HG02981 (cell line): ENCODE measurements at regions not wholly inside any gene's neighbourhood (a gene's known extent, or its start where the extent isn't known, plus 50 kb on each side); places are given as distances from the start of the nearest gene placed in this dataset.
A peak's percentile ranks its signal among the peaks of the same experiment; 100 is the strongest.
"Not testable (repeated sequence)": the region's sequence is repeated elsewhere in the genome, so short reads cannot be mapped to it uniquely, and the experiment has no call there.

ENCODE experiments used
- ATAC-seq: cut with Tn5 transposase; IDR thresholded peaks from one replicate; pipeline ENCODE4 v1.9.1; 2021; ENCODE audit warnings: mild to moderate bottlenecking, moderate library complexity; ENCODE audit not compliant: unreplicated experiment

DNA sequence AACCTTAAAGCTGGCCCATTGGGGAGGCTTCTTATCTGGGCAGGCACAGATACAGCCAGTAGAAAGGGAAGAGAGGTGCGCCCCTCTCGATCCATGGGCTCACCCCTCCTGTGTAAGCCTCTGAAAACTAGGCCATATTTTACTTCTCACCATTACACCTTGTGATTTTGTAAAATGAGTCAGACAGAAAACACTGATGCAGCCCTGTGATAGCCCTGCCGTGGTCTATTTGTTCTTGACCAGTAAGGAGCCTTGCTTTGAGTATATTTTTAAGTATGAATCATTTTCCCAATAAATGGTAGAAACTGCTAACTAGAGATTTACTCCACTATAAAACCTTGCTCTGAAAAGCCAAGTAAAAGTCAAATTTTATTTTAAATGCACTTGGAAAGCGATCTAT is 329.8 kb upstream of the MBL2 start:
- ATAC-seq = no peak

DNA sequence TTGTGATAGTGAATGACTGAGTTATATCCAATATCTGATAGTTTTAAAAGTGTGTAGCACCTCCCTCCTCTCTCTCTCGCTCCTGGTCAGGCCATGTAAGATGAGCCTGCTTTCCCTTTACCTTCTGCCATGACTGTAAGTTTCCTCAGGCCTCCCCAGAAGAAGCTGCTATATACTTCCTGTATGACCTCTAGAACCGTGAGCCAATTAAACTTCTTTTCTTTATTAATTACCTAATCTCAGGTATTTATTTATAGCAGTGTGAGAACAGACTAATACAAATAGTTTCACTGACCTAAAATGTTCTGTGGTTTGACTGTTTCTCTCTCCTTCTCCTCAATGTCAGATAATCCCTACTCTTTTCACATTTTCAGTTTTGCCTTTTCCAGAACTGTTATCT is 321.3 kb upstream of the MBL2 start:
- no peak for ATAC-seq

DNA sequence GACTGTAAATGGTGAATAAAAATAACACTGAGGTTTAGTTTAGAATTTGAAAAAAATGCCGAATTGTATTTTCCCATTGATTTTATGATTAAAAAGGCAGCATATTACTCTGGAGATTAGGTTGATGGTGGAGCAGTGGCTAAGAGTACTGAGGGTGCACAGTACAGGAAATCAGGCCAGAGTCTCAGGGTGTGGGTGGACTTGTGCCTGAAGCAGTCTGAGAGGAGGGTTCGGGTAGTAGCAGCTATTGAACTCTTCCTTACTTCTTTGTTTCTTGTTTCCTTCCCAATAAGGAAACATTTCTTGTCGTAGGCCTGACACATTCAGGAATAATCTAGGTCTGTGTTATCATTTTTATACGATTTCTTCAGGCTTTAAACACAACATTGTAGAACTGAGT is 319.0 kb upstream of the MBL2 start:
- no peak for ATAC-seq

DNA sequence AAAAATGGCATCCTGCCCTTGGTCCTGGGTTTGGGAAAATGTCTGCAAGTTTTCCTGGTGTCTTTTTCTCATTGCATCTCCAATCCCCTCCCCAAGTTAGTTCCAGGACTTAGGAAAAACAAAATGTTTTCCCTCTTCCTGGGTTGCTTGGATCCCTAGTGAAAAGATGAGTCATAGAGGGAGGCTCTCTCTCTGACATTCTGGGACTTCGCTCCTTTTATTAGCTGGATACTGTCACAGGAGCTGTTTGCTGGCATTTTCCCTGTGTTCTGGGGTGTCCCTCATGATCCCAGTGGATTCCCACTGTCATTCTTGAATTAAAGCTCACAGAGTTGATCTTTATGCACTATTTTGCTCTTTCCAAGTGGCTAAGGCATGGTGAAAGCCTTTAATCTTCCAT is 316.4 kb upstream of the MBL2 start:
- no peak for ATAC-seq

DNA sequence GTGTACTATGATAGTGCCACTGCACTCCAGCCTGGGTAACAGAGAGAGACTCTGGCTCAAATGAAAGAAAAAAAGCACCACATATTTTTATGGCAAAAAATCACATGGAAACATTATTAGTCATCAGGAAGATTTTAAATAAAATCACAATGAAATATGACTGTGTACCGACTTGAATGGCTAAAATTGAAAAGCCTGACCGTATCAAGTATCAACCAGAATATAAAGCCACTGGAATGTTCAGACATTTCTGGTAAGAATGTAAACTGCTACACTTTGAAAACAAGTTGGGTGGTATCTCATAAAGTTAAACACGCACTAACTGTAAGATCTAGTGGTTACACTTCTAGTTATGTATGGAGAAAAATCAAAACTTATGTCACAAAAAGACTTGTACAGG is 306.7 kb upstream of the MBL2 start:
- no peak for ATAC-seq

DNA sequence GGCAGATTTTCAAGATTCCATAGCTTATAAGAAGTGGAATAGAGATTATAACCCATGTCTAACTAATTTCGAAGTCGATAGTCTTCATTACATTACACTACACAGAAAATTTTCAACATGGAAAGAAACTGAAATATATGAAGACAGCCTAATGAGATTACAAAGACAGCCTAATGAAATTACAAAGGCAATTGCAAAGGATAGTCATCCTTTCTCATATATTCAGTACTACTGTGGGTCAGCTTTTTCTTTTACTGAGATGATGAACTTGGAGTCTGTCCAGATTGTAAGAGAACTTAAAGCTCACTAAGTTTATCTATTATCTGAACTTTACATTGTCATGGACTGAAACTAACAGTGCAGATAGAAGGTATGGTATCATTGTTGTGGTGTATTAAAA is 304.4 kb upstream of the MBL2 start:
- no peak for ATAC-seq

DNA sequence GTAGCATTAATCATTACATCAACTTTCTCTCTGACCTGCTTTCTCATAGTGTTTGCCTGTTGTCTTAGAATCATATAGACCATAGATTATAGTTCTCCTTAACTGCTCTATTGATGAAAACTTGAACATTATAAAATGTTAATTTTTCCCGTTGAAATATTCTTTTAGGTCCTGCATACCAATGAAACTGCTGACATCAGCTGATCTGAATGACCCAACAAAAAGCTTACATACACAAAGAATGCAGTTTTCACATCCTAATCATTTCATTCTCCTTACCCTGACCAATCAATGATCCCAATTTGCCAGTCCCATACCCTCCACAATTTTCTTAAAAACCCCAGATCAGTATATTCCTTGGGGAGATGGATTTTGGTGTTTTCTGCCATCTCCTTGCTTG is 302.9 kb upstream of the MBL2 start:
- ATAC-seq = no peak

DNA sequence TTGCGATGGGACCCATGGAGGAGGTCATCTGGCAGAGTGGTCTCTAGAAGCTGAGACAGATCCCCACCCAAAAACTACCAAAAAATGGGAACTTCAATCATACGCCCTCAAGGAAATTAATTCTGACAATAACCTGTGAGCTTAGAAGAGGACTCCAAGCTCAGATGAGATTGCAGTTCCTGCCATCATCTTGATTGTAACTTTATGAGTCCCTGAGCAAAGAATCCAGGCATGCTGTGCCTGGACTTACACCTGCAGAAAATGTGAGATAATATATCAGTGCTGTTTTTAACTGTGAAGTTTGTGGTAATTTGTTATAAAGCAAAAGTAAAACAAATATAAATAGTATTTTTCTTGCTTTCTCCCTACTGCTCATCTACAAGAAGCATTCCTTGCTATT is 299.6 kb upstream of the MBL2 start:
- ATAC-seq = no peak

DNA sequence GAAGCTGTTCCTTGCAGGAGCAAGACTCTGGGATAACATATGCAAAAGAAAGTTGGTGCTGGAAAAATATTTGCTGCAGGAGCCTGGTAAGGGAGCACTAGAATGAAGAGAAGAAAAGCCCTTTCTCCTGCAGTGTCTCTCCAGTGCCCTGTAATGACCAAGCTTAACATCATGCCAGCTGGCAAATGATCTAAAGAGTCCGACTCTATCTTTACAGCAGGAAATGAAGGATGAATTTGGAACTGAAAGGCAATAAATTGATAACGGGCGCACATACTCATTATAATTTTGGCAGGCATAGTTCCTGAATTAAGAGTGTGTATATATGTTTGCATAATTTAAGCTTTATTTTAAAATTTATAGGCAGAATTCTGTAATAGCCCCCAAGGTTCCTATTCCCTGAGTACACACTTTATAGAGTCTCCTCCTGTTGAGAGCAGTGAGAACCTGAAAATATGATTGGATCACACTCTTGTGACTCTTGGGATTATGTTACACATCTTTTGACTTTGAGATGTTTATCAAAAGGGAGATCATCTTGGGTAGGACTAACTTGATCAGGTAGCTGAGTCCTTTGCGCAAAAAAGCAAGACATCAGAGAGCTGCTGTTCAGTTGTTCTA is 299.0 kb upstream of the MBL2 start:
- ATAC-seq = no peak

DNA sequence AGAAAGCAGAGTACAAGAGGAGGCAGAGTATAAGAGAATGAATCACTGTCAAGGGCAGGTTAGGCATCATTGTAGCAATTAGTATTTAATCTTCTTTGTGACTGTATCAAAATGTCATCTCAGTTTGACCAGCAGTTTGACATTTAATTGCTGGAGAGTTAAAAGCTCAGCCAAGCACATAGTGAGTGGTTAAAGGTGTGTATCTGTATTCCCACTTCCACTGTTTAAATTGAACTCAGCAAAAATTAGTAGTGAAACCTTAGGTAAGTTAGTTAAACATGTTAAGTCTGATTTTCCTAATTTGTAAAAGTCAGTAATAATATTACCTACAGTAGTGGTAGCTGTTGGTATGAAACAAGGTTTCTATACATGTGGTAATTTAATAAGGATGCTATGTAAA is 296.4 kb upstream of the MBL2 start:
- ATAC-seq = no peak

DNA sequence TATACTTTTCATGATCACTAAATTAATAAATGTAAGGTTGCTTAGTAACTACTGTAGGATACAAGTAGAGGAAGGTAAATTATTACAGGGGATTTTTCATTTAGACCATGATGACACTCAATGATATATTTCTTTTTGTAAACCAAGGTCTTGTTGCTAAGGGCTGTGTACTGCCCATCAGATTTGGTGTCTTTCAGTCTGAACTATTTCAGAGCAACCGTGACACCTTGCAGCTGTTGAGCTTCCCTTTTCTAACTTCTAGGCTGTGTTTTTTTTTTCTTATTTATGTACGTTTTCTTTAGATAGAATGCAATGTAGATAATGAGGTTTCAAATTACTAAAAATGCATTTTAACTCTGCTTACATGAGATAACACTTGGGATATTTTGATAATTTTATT is 292.0 kb upstream of the MBL2 start:
- no peak for ATAC-seq

DNA sequence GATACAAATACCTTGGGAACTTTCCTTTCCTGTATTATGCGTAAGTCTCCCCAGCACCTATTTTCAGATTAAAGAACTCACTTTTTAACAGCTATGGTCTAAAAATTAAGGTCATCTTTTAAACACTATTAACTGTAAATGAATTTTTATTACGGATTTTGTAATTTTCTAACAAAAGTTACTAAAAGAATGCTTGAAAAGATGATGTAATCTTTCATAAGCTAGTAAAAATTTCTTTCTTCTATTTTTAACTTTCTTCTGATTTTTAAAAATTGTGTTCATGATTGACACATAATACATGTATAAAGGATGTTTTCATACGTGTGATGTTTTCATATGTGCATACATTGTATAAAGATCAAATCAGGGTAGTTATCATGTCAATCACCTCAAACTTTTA is 291.2 kb upstream of the MBL2 start:
- no peak for ATAC-seq

DNA sequence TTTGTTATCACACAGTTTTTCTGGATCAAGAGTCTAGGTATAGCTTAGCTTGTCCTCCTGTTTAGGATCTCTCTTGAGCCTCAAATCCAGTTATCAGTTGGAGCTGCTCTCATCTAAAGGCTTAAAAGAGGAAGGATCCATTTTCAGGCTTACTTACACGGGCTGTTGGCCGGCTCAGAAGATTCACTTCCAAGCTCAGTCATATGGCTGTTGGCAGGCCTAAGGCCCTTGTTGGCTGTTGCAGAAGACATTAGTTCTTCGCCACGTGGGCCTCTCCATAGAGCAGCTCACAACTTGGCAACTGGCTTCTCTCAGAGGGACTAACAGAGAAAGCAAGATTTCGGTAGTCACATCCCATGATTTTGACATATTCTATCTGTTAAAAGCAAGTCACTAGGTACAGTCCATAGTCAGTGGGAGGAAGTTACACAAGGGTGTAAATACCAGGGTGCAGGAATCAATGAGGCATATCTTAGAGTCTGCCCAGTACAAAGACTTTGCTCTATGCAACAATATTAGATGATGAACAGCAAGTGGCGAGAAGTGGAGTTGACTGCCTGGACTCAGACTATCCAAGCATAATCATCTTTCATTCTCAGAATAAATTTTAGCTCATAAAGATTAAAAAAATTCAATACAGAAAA is 280.1 kb upstream of the MBL2 start:
- no peak for ATAC-seq

DNA sequence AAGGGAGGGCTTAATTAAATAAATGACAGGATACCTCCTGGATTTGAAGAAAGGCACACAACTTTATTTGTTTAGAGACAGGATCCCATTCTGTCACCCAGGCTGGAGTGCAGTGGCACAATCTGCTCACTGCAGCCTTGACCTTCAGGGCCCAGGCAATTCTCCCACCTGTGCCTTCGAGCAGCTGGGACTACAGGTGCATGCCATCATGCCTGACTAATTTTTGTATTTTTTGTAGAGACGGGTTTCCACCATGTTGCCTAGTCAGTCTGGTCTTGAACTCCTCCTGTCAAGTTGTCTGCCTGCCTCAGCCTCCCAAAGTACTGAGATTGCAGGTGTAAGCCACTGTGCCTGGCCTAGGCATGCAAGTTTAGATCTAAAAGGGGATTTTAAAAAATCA is 272.7 kb upstream of the MBL2 start:
- ATAC-seq = no peak

DNA sequence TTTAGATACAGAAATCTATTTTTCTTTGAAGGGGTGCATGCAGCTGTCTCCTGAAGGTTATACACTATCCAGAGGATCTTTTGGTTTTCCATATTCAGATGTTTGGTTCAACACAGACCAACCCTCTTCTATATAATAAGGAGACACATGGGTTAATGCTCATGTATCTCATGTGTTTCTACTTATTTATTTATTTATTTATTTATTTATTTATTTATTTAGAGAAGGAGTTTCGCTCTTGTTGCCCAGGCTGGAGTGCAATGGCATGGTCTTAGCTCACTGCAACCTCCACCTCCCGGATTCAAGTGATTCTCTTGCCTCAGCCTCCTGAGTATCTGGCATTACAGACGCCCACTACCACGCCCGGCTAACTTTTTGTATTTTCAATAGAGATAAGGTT is 263.2 kb upstream of the MBL2 start:
- ATAC-seq = not testable (repeated sequence)

DNA sequence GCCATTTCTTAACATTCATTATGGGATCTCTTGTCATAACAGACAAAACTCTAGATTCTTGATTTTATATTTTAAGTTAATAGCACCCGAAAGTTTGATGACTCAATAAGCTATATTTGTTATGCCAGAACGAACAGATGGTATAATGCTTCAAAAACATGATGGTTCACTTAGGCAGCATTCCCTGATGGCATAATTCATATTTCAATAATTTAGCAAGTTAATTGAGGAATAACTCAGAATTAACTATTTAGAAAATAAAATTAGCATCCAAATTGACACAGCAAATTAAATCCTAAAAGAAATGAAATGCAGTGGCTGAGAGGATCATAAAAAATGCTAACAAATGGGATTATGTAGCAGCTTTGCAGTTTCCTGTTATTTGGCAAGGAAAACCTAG is 260.8 kb upstream of the MBL2 start:
- no peak for ATAC-seq

DNA sequence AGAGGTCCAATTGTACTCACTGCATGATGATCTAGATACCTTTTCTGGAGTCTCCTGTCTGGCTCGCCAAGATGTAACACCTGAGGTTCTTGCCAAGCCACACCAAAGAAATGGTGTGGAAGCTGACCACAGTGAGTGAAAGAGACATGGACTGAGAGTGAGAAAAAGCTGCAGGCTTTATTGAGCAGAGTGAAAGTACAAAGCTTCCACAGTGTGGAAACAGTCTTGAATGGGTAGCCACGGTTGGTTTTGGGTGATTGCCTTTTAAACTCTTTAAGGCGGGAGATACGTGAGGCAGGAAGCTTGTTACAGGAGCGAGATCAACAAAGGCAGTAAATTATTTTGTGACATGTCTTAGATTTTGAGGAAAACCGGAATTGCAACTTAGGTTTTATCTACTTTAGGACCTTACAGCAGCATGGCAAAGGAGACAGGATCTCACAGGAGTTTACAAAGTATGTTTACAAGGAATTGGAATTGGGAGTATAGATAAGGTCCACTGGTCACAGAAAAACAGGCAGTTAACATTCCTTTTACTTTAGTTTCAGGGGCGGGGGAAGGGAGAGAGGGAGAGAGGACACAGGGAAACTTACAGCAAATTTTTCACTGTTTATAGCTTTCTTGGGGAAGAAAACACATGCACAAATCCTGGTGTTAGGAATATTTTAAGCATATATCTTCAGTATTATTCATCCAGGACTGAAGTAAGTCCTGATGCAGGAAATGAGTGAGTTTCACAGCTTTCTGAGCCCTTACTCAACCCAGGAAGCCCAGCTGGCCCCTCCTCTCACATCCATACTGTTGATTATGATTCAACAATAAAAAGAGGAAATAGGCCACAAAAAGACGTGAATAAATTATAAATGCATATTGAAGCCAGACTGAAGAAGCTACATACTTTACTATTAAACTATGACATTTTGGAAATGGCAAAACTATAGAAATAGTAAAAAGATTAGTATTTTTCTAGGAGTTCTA is 257.6 kb upstream of the MBL2 start:
- ATAC-seq = peak; percentile 49

DNA sequence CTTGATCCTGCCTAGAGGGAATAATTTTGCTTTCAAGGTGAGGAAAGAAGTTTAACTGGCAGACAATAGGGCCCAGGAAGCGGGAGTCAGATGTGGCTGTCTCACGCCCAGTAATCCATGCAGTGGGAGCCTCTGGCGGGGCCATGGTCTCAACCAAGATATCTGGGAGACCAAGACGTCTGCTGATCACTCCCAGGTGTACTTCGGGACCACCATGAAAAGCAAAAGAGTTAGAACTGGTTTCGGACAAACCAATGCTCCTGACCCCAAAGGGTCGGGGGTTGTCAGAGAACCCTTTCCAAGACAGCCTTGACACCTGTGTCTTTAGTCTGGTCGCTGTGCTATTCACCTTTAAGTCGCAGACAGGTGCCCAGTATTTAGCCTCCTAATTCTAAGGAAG is 256.9 kb upstream of the MBL2 start:
- no peak for ATAC-seq

DNA sequence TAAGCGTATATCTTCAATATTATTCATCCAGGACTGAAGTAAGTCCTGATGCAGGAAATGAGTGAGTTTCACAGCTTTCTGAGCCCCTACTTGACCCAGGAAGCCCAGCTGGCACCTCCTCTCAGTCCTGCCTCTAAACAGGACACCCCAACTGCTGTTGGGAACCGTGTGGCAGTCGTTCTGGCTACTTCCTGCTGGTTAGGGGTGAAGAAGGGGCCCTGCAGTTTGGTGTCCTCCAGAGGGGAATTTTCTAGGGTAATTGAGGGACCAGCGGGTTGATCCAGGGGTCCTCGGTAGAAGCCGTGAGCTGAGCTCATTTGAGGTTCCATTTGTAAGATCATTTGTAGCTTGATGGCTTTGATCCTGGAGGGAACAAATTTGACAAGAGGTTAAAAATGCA is 253.2 kb upstream of the MBL2 start:
- ATAC-seq = not testable (repeated sequence)

DNA sequence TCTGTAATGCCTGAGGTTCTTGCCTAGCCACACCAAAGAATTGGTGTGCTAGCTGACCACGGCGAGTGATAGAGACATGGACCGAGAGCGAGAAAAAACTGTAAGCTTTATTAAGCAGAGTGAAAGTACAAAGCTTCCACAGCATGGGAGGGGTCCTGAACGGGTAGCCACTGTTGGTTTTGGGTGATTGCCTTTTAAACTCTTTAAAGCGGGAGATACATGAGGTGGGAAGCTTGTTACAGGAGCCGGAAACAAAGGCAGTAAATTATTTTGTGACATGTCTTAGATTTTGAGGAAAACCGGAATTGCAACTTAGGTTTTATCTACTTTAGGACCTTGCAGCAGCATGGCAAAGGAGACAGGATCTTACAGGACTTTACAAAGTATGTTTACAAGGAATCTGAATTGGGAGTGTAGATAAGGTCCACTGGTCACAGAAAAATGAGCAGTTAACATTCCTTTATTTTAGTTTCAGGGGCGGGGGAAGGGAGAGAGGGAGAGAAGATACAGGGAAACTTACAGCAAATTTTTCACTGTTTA is 252.7 kb upstream of the MBL2 start:
- no peak for ATAC-seq

DNA sequence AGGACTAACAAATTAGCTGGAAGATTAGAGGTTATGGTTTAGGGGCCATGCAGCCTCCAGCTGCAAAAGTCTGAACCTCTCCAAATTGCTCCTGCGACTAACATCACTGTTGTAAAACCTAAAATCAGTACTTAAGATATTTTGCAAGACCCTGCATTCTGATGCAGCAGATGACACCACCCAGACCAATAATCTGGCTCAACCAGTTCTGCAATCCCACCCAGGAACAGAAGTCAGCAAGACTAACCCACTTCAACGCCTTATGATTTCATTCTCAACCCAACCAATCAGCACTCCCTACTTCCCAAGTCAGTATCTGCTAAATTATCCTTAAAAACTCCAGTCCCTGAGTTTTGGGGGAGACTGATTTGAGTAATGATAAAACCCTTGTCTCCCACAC is 250.8 kb upstream of the MBL2 start:
- ATAC-seq = no peak

DNA sequence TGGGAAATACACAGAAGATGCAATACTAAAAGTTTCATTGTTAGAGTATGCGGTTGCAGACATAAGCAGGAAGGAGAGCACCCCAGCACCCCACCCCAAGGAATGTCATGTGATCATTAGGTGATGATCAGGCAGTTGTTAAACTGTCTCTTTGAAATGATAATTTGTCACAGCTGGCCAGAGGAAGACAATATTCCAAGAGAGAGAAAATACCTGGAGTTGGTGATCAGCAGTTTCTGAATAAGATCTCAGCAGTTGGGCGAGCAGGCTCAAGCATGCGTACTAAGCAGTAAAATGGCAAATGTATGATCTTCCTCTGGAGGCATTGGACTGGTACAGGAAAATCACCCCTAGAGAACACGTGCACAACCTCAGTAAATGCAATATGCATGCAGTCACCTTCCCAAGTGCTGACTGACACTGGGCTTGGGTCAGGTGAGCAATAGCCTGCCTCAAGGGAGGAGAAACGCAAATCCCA is 250.1 kb upstream of the MBL2 start:
- no peak for ATAC-seq
